ENCODE measurements at regions not wholly inside any gene's neighbourhood (a gene's known extent, or its start where the extent isn't known, plus 50 kb on each side); places are given as distances from the start of the nearest gene placed in this dataset.

DNA sequence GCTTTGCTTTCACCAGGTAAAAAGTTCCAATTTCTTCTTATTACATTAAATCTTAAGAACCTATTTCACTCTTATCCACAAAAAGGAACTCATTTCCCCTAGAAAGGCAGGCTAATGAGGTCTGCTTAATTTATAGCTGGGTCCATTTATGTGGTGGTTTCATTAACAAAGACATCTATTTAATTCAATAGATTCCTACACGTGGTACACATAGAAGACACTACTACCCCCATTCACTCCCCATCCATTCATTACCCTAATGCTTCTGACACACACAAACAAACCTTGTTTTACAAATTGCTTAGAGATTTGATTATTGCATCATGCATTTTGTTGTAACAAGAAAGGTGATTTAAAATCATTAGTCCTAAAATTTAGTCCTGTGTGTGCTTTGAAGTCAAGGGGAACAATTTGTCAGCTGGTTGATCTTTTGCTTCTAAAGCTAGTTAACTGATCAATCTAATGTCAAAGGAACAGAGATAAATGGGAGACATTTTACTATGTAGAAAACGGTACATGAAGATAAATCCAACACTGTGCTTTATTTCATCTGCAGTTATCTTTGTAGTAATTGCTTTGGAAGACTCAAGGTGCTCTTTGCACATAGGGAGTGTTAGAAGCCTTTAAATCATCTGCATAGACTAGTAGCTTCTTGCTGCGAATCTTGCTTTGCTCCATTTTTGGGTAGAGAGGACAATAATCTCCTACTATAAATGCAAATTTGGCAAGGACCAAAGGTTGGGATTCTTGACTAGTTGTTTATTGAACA is 379.2 kb downstream of the CDH11 start:
- Histone ChIP-seq H3K4me3 (ENCODE audit: low read depth, low read length) (no peak overlapping the region), H3K27me3 (ENCODE audit: insufficient read depth, low read depth, severe bottlenecking) (no peaks in the 10 kb centered on the region), H3K9me3 (ENCODE audit: severe bottlenecking) (no peaks in the 10 kb centered on the region), H3K27ac (no peak overlapping the region), H3K36me3 (no peaks in the 10 kb centered on the region)
- no peak for DNase-seq
- TF ChIP-seq CTCF (IDR thresholded peaks at IDR 0.05; ENCODE audit: low read depth, low read length), result no peak

DNA sequence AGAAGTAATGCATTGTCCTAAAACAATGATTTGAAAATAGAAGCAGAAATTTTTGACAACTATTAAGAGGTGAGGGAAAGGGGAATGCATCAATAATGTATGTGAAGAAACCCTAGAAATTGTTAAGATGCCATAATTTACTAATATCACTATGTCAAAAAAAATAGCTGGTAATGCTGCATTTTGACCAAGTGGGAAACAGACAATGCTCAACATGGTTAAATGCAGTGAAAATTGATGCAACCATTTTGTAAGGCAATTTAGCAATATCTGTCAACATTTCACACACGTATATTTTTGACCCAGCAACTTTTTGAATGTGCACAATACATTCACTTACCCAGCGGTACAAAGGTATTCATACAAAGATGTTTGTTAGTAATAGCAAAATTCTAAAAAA is 381.6 kb downstream of the CDH11 start:
- no peaks in the 10 kb centered on the region for H3K9me3 ChIP-seq (ENCODE audit: severe bottlenecking)
- H3K4me3 ChIP-seq (ENCODE audit: low read depth, low read length), result no peak overlapping the region
- H3K36me3 ChIP-seq, result no peaks in the 10 kb centered on the region
- H3K27ac ChIP-seq, result no peak overlapping the region
- H3K27me3 ChIP-seq (ENCODE audit: insufficient read depth, low read depth, severe bottlenecking), result no peaks in the 10 kb centered on the region
- DNase-seq, result no peak
- no peak for TF ChIP-seq CTCF (IDR thresholded peaks at IDR 0.05; ENCODE audit: low read depth, low read length)

GRCh38 chr16:64738321-64738960 is 383.4 kb downstream of the CDH11 start:
- no peak for DNase-seq
- Histone ChIP-seq H3K27ac (no peak overlapping the region), H3K9me3 (ENCODE audit: severe bottlenecking) (no peaks in the 10 kb centered on the region), H3K36me3 (no peaks in the 10 kb centered on the region), H3K4me3 (ENCODE audit: low read depth, low read length) (no peak overlapping the region), H3K27me3 (ENCODE audit: insufficient read depth, low read depth, severe bottlenecking) (no peaks in the 10 kb centered on the region)
- no peak for TF ChIP-seq CTCF (IDR thresholded peaks at IDR 0.05; ENCODE audit: low read depth, low read length)

GRCh38 chr16:64736857-64737256 is 385.0 kb downstream of the CDH11 start:
- no peaks in the 10 kb centered on the region for H3K36me3 ChIP-seq
- no peaks in the 10 kb centered on the region for H3K27me3 ChIP-seq (ENCODE audit: insufficient read depth, low read depth, severe bottlenecking)
- no peak for TF ChIP-seq CTCF (IDR thresholded peaks at IDR 0.05; ENCODE audit: low read depth, low read length)
- no peak overlapping the region for H3K4me3 ChIP-seq (ENCODE audit: low read depth, low read length)
- H3K27ac ChIP-seq, result no peak overlapping the region
- no peak for DNase-seq
- H3K9me3 ChIP-seq (ENCODE audit: severe bottlenecking), result no peaks in the 10 kb centered on the region

DNA sequence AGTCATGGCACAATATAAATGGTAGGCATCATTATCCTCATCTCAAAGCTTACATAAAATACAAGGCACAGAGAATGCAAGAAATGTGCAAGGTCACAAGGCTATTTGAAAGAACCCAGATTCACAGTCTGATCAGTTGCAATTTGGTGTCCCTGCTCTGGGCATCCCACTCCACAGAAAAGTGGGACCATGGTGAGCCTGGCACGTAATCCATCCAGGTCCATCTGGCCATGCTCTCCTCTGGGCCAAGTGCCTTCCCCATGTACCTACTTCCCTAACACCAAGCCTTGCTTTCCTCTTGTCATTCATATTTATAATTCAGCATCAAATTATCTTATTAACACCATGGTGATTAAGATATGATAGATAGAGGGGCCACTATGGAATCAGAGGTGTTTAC is 390.0 kb downstream of the CDH11 start:
- TF ChIP-seq CTCF (IDR thresholded peaks at IDR 0.05; ENCODE audit: low read depth, low read length), result no peak
- no peaks in the 10 kb centered on the region for H3K9me3 ChIP-seq (ENCODE audit: severe bottlenecking)

More for the DNA sequence above, 390.0 kb downstream of the CDH11 start:
- no peak overlapping the region for H3K27ac ChIP-seq
- H3K36me3 ChIP-seq, result no peaks in the 10 kb centered on the region
- H3K27me3 ChIP-seq (ENCODE audit: insufficient read depth, low read depth, severe bottlenecking), result no peaks in the 10 kb centered on the region
- H3K4me3 ChIP-seq (ENCODE audit: low read depth, low read length), result no peak overlapping the region
- no peak for DNase-seq
